HEK293 (cell line): ENCODE measurements at regions not wholly inside any gene's neighbourhood (a gene's known extent, or its start where the extent isn't known, plus 50 kb on each side); places are given as distances from the start of the nearest gene placed in this dataset.

Source experiments
- CTCF ChIP-seq: fragments of 450-650 bp; formaldehyde crosslinking; IDR thresholded peaks from 2 replicates; pipeline ENCODE4 v1.5.1; 2016; ENCODE audit warnings: missing biosample characterization, missing genetic modification characterization
- YY2 ChIP-seq: fragments of 450-650 bp; formaldehyde crosslinking; IDR thresholded peaks from 2 replicates; pipeline ENCODE4 v1.5.1; 2016; ENCODE audit warnings: missing biosample characterization, missing genetic modification characterization
- ZNF10 ChIP-seq: fragments of 450-650 bp; formaldehyde crosslinking; IDR thresholded peaks from 2 replicates; pipeline ENCODE4 v1.5.1; 2017; ENCODE audit warnings: missing biosample characterization, missing genetic modification characterization
- ZNF146 ChIP-seq: fragments of 450-650 bp; formaldehyde crosslinking; IDR thresholded peaks from 2 replicates; pipeline ENCODE4 v1.5.1; 2016; ENCODE audit warnings: missing biosample characterization, missing genetic modification characterization
- ZNF169 ChIP-seq: fragments of 450-650 bp; formaldehyde crosslinking; IDR thresholded peaks from 2 replicates; pipeline ENCODE4 v1.5.1; 2016; ENCODE audit warnings: missing biosample characterization, missing genetic modification characterization
- ZNF18 ChIP-seq: fragments of 450-650 bp; formaldehyde crosslinking; IDR thresholded peaks from 2 replicates; pipeline ENCODE4 v1.5.1; 2016; ENCODE audit warnings: missing biosample characterization, missing genetic modification characterization
- ZNF37A ChIP-seq: fragments of 450-650 bp; IDR thresholded peaks from 2 replicates; pipeline ENCODE4 v1.5.1; 2018; ENCODE audit warnings: missing biosample characterization, missing genetic modification characterization
- ZNF530 ChIP-seq: fragments of 450-650 bp; formaldehyde crosslinking; IDR thresholded peaks from 2 replicates; pipeline ENCODE4 v1.5.1; 2016; ENCODE audit warnings: low read depth, missing biosample characterization, missing genetic modification characterization
- ZNF777 ChIP-seq: fragments of 450-650 bp; formaldehyde crosslinking; IDR thresholded peaks from 2 replicates; pipeline ENCODE4 v1.5.1; 2017; ENCODE audit warnings: missing biosample characterization, missing genetic modification characterization, borderline replicate concordance
- ZSCAN30 ChIP-seq: fragments of 450-650 bp; IDR thresholded peaks from 2 replicates; pipeline ENCODE4 v1.5.1; 2018; ENCODE audit warnings: missing biosample characterization, mild to moderate bottlenecking, missing genetic modification characterization, moderate library complexity

- TF ChIP-seq CTCF = no peak
- no peak for TF ChIP-seq ZNF169 (tag by site-specific recombination)
- TF ChIP-seq ZNF777 (tag by site-specific recombination) = no peak
- no peak for TF ChIP-seq ZNF146 (tag by site-specific recombination)
- TF ChIP-seq ZNF18 (tag by site-specific recombination) = no peak
- no peak for TF ChIP-seq ZNF37A
- TF ChIP-seq YY2 (tag by site-specific recombination) = no peak
- no peak for TF ChIP-seq ZSCAN30 (tag by site-specific recombination)
- no peak for TF ChIP-seq ZNF530 (tag by site-specific recombination)
- no peak for TF ChIP-seq ZNF10 (tag by site-specific recombination)
Observed at GRCh38 chr14:53519137-53519536, 366.0 kb upstream of the DDHD1 start.
